ENCODE measurements at regions not wholly inside any gene's neighbourhood (a gene's known extent, or its start where the extent isn't known, plus 50 kb on each side); places are given as distances from the start of the nearest gene placed in this dataset.

DNA sequence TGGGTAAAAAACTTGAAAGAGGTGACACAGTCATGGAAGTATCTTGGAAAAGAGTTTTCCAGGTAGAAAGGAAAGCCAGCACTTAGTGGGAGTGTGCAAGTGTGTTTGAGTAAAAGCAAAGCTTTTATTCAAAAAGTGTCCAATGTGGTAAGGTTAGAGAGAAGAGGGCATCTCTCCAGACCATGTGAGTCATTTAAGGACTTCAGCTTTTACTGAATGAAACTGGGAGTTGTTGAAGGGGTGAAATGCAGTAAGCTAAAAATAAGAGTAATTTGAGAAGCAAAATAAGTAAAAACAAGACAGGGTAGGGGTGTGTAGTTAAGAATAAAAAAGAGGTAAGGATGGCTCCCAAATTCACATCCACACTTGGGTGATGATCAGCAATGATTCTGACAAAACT, 238.9 kb downstream of the SLC7A11 start:
- TF ChIP-seq, protein P1, sequence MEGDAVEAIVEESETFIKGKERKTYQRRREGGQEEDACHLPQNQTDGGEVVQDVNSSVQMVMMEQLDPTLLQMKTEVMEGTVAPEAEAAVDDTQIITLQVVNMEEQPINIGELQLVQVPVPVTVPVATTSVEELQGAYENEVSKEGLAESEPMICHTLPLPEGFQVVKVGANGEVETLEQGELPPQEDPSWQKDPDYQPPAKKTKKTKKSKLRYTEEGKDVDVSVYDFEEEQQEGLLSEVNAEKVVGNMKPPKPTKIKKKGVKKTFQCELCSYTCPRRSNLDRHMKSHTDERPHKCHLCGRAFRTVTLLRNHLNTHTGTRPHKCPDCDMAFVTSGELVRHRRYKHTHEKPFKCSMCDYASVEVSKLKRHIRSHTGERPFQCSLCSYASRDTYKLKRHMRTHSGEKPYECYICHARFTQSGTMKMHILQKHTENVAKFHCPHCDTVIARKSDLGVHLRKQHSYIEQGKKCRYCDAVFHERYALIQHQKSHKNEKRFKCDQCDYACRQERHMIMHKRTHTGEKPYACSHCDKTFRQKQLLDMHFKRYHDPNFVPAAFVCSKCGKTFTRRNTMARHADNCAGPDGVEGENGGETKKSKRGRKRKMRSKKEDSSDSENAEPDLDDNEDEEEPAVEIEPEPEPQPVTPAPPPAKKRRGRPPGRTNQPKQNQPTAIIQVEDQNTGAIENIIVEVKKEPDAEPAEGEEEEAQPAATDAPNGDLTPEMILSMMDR (IDR thresholded peaks at IDR 0.05; ENCODE audit: low read depth, low read length, missing input control) = no peak
- no peak for TF ChIP-seq RAD21 (IDR thresholded peaks at IDR 0.05)
- no peak for TF ChIP-seq TAF1 (conservative IDR thresholded peaks at IDR 0.05)
- no peak for TF ChIP-seq EGR1 (IDR thresholded peaks at IDR 0.05; ENCODE audit: low read depth in 2 of 2)
- TF ChIP-seq HNF4A (conservative IDR thresholded peaks at IDR 0.05) = no peak
- TF ChIP-seq HNF4G (IDR thresholded peaks at IDR 0.05) = no peak
- TF ChIP-seq YY1 (IDR thresholded peaks at IDR 0.05) = no peak
- TF ChIP-seq, protein P2, sequence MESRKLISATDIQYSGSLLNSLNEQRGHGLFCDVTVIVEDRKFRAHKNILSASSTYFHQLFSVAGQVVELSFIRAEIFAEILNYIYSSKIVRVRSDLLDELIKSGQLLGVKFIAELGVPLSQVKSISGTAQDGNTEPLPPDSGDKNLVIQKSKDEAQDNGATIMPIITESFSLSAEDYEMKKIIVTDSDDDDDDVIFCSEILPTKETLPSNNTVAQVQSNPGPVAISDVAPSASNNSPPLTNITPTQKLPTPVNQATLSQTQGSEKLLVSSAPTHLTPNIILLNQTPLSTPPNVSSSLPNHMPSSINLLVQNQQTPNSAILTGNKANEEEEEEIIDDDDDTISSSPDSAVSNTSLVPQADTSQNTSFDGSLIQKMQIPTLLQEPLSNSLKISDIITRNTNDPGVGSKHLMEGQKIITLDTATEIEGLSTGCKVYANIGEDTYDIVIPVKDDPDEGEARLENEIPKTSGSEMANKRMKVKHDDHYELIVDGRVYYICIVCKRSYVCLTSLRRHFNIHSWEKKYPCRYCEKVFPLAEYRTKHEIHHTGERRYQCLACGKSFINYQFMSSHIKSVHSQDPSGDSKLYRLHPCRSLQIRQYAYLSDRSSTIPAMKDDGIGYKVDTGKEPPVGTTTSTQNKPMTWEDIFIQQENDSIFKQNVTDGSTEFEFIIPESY (IDR thresholded peaks at IDR 0.05) = no peak
- TF ChIP-seq RXRA (IDR thresholded peaks at IDR 0.05) = no peak
- no peak for TF ChIP-seq JUND (IDR thresholded peaks at IDR 0.05)

Data from liver (tissue), 3 donors.